ENCODE measurements at regions not wholly inside any gene's neighbourhood (a gene's known extent, or its start where the extent isn't known, plus 50 kb on each side); places are given as distances from the start of the nearest gene placed in this dataset.

- Histone ChIP-seq H3K4me2 (no peak overlapping the region), H3K27me3 (ENCODE audit: insufficient read depth, low read depth) (no peaks in the 10 kb centered on the region), H3K9me2 (ENCODE audit: insufficient read depth) (no peaks in the 10 kb centered on the region), H3K4me1 (replicated peaks; ENCODE audit: insufficient read depth) (no peaks in the 10 kb centered on the region), H2AFZ (no peak overlapping the region), H3K4me3 (no peak overlapping the region), H3K36me3 (ENCODE audit: low read depth) (no peaks in the 10 kb centered on the region), H3F3A (ENCODE audit: insufficient read depth, low read depth) (no peaks in the 10 kb centered on the region), H3K9me3 (ENCODE audit: insufficient read depth, low read depth) (no peaks in the 10 kb centered on the region), H3K79me2 (ENCODE audit: low read depth) (no peaks in the 10 kb centered on the region), H3K27ac (no peak overlapping the region), H4K20me1 (ENCODE audit: insufficient read depth) (no peaks in the 10 kb centered on the region)
- intact Hi-C loops (cut with micrococcal nuclease; ENCODE audit: unreplicated experiment) = loop anchor here (10.0 kb wide), 1 partner anchor 81 kb away; no protein-coding TSS in a partner anchor
- DNase-seq = no peak
- BruUV-seq (replicated peaks) = no TSS peak
- TF ChIP-seq CTCF (conservative IDR thresholded peaks at IDR 0.05) = no peak
- TF ChIP-seq EZH2 (IDR thresholded peaks at IDR 0.05; ENCODE audit: low read depth) = no peak
- ChIA-PET POLR2A (ENCODE audit: unreplicated experiment) (no interaction called here), CTCF (interaction anchor here (0.5 to 0.6 kb wide), 2 partner anchors 93 to 161 kb away, joined by 3 to 6 read pairs; no protein-coding TSS in a partner anchor)
Observed at GRCh38 chr2:120953843-120954584, 218.3 kb downstream of the GLI2 start.

GRCh38 chr2:120954939-120955338 is 219.3 kb downstream of the GLI2 start:
- TF ChIP-seq EZH2 (IDR thresholded peaks at IDR 0.05; ENCODE audit: low read depth) (no peak), CTCF (conservative IDR thresholded peaks at IDR 0.05) (no peak)
- Histone ChIP-seq H3K27ac (no peak overlapping the region), H3F3A (ENCODE audit: insufficient read depth, low read depth) (no peaks in the 10 kb centered on the region), H3K9me3 (ENCODE audit: insufficient read depth, low read depth) (no peaks in the 10 kb centered on the region), H3K4me2 (no peak overlapping the region), H3K4me3 (no peak overlapping the region), H3K27me3 (ENCODE audit: insufficient read depth, low read depth) (peaks cover 5% of the 10 kb centered on the region; the same call in 1 of the 2 replicates), H3K36me3 (ENCODE audit: low read depth) (no peaks in the 10 kb centered on the region), H4K20me1 (ENCODE audit: insufficient read depth) (no peaks in the 10 kb centered on the region), H3K4me1 (replicated peaks; ENCODE audit: insufficient read depth) (no peaks in the 10 kb centered on the region), H3K79me2 (ENCODE audit: low read depth) (no peaks in the 10 kb centered on the region), H2AFZ (no peak overlapping the region), H3K9me2 (ENCODE audit: insufficient read depth) (no peaks in the 10 kb centered on the region)
- no peak for DNase-seq
- intact Hi-C loops (cut with micrococcal nuclease; ENCODE audit: unreplicated experiment) = loop anchor here (10.0 kb wide), 1 partner anchor 80 kb away; no protein-coding TSS in a partner anchor
- no TSS peak for BruUV-seq (replicated peaks)
- ChIA-PET POLR2A (ENCODE audit: unreplicated experiment) (no interaction called here), CTCF (no interaction called here)

- DNase-seq = no peak
- Histone ChIP-seq H3K36me3 (ENCODE audit: low read depth) (no peaks in the 10 kb centered on the region), H3F3A (ENCODE audit: insufficient read depth, low read depth) (no peaks in the 10 kb centered on the region), H3K9me3 (ENCODE audit: insufficient read depth, low read depth) (no peaks in the 10 kb centered on the region), H3K4me1 (replicated peaks; ENCODE audit: insufficient read depth) (no peaks in the 10 kb centered on the region), H3K4me3 (no peak overlapping the region), H3K27ac (no peak overlapping the region), H3K4me2 (no peak overlapping the region), H3K9me2 (ENCODE audit: insufficient read depth) (no peaks in the 10 kb centered on the region), H2AFZ (no peak overlapping the region), H3K27me3 (ENCODE audit: insufficient read depth, low read depth) (peaks cover 5% of the 10 kb centered on the region), H4K20me1 (ENCODE audit: insufficient read depth) (no peaks in the 10 kb centered on the region), H3K79me2 (ENCODE audit: low read depth) (no peaks in the 10 kb centered on the region)
- TF ChIP-seq EZH2 (IDR thresholded peaks at IDR 0.05; ENCODE audit: low read depth) (no peak), CTCF (conservative IDR thresholded peaks at IDR 0.05) (no peak)
- BruUV-seq (replicated peaks) = no TSS peak
- intact Hi-C loops (cut with micrococcal nuclease; ENCODE audit: unreplicated experiment) = loop anchor here (10.0 kb wide), 1 partner anchor 79 kb away; no protein-coding TSS in a partner anchor
- ChIA-PET CTCF (no interaction called here), POLR2A (ENCODE audit: unreplicated experiment) (no interaction called here)
Observed at GRCh38 chr2:120955427-120955826, 219.8 kb downstream of the GLI2 start.
